HEK293T (cell line): ENCODE measurements at regions not wholly inside any gene's neighbourhood (a gene's known extent, or its start where the extent isn't known, plus 50 kb on each side); places are given as distances from the start of the nearest gene placed in this dataset.

Experiments
- BHLHE40 ChIP-seq: fragments of 450-650 bp; IDR thresholded peaks from 2 replicates; pipeline ENCODE4 v1.6.1; 2016; ENCODE audit warnings: mild to moderate bottlenecking, moderate library complexity, borderline replicate concordance
- L3MBTL2 ChIP-seq: fragments of 450-650 bp; conservative IDR thresholded peaks from 2 replicates; pipeline ENCODE4 v1.6.1; 2016; ENCODE audit warnings: mild to moderate bottlenecking
- ZNF384 ChIP-seq: fragments of 450-650 bp; IDR thresholded peaks from 2 replicates; pipeline ENCODE4 v1.6.1; 2016

GRCh38 chr3:80040067-80040466 lies 272.3 kb upstream of the ROBO1 start:
- TF ChIP-seq BHLHE40 (no peak), ZNF384 (no peak), L3MBTL2 (no peak)
